ENCODE measurements at regions not wholly inside any gene's neighbourhood (a gene's known extent, or its start where the extent isn't known, plus 50 kb on each side); places are given as distances from the start of the nearest gene placed in this dataset.

GRCh38 chr1:198472997-198473396 lies 67.5 kb downstream of the ATP6V1G3 start:
- TF ChIP-seq CTCF (IDR thresholded peaks at IDR 0.05; ENCODE audit: insufficient read depth, low read length): no peak
- TF ChIP-seq POLR2AphosphoS5 (IDR thresholded peaks at IDR 0.05; ENCODE audit: low read depth): no peak
